ENCODE measurements at regions not wholly inside any gene's neighbourhood (a gene's known extent, or its start where the extent isn't known, plus 50 kb on each side); places are given as distances from the start of the nearest gene placed in this dataset.
A peak's percentile ranks its signal among the peaks of the same experiment; 100 is the strongest.

GRCh38 chr6:40249935-40250334, 315.7 kb upstream of the MOCS1 start:
- no peaks in the 10 kb centered on the region for H4K20me1 ChIP-seq (ENCODE audit: control insufficient read depth, extremely low read depth, insufficient read depth, low read length)
- TF ChIP-seq, protein P1, sequence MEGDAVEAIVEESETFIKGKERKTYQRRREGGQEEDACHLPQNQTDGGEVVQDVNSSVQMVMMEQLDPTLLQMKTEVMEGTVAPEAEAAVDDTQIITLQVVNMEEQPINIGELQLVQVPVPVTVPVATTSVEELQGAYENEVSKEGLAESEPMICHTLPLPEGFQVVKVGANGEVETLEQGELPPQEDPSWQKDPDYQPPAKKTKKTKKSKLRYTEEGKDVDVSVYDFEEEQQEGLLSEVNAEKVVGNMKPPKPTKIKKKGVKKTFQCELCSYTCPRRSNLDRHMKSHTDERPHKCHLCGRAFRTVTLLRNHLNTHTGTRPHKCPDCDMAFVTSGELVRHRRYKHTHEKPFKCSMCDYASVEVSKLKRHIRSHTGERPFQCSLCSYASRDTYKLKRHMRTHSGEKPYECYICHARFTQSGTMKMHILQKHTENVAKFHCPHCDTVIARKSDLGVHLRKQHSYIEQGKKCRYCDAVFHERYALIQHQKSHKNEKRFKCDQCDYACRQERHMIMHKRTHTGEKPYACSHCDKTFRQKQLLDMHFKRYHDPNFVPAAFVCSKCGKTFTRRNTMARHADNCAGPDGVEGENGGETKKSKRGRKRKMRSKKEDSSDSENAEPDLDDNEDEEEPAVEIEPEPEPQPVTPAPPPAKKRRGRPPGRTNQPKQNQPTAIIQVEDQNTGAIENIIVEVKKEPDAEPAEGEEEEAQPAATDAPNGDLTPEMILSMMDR (optimal IDR thresholded peaks at IDR 0.05 in 1 of 3, IDR thresholded peaks at IDR 0.05 in 1 of 3, conservative IDR thresholded peaks at IDR 0.05 in 1 of 3; ENCODE audit: extremely low read depth in 1 of 3, insufficient read depth in 2 of 3, low read length in 3 of 3), result peak in 1 of 3 experiments; percentile 2
- TF ChIP-seq EZH2 (IDR thresholded peaks at IDR 0.05; ENCODE audit: low read length), result no peak
- DNase-seq (ENCODE audit: low read depth, low spot score), result no peak
- H3K4me2 ChIP-seq (ENCODE audit: control insufficient read depth, extremely low read depth, insufficient read depth, low read depth, low read length), result no peak overlapping the region
- no peak overlapping the region for H3K27ac ChIP-seq (ENCODE audit: control insufficient read depth, insufficient read depth, low read length)
- FAIRE-seq, result no peak
- no peak overlapping the region for H3K9ac ChIP-seq (ENCODE audit: control insufficient read depth, extremely low read depth, insufficient read depth, low read length)
- no peaks in the 10 kb centered on the region for H3K27me3 ChIP-seq (ENCODE audit: control insufficient read depth, extremely low read depth, insufficient read depth, low read length)
- no peaks in the 10 kb centered on the region for H3K79me2 ChIP-seq (ENCODE audit: control insufficient read depth, insufficient read depth, low read length)
- no peaks in the 10 kb centered on the region for H3K9me1 ChIP-seq (ENCODE audit: control insufficient read depth, extremely low read depth, insufficient read depth, low read length)
- no peak overlapping the region for H3K4me3 ChIP-seq (ENCODE audit: control insufficient read depth in 2 of 3, extremely low read depth in 1 of 3, insufficient read depth in 2 of 3, low read depth in 1 of 3, low read length in 3 of 3)
- dilution Hi-C loops (cut with MboI; ENCODE audit: extremely low pct_ligation_motif_present, low sequenced_read_pairs), result no loop called here
- H3K4me1 ChIP-seq (ENCODE audit: control insufficient read depth, extremely low read depth, insufficient read depth, low read length), result no peaks in the 10 kb centered on the region
- no peaks in the 10 kb centered on the region for H3K9me3 ChIP-seq (ENCODE audit: control insufficient read depth, low read depth, low read length)
- H3K36me3 ChIP-seq (ENCODE audit: control insufficient read depth in 2 of 2, extremely low read depth in 1 of 2, insufficient read depth in 2 of 2, low read length in 2 of 2), result no peaks in the 10 kb centered on the region
- no peak overlapping the region for H2AFZ ChIP-seq (ENCODE audit: control insufficient read depth, low read length)

DNA sequence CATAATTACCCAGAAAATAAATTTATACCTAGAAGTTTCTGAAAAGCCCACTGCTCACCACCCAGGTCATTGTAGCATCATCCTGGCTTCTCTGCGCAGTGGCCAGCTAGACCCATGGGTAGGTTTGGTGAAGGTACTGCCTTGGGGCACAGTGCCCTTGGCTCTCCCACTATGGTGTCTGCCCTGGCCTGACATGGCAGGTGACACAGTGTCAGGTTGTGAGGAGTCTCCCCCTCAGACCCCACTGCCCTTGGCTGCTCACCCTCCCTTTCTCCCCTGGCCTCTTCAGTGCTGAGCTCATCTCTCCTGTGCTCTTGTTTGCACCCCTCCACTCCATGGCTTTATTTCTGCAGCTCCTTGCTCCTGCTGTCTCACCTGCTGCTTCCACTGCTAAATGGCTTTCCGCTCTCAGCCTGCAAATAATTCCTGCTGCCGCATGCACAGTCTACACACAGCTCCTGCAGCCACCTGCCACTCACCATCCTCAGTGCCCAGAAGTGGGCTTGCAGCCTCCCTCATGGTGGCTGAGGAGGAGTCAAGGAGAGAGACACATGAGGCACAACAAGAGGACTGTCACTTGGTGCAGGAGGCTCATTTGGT, 313.4 kb upstream of the MOCS1 start:
- H4K20me1 ChIP-seq (ENCODE audit: control insufficient read depth, extremely low read depth, insufficient read depth, low read length), result no peaks in the 10 kb centered on the region
- H3K4me1 ChIP-seq (ENCODE audit: control insufficient read depth, extremely low read depth, insufficient read depth, low read length), result no peaks in the 10 kb centered on the region
- H3K36me3 ChIP-seq (ENCODE audit: control insufficient read depth in 2 of 2, extremely low read depth in 1 of 2, insufficient read depth in 2 of 2, low read length in 2 of 2), result no peaks in the 10 kb centered on the region
- no peak overlapping the region for H3K4me3 ChIP-seq (ENCODE audit: control insufficient read depth in 2 of 3, extremely low read depth in 1 of 3, insufficient read depth in 2 of 3, low read depth in 1 of 3, low read length in 3 of 3)
- no peaks in the 10 kb centered on the region for H3K9me3 ChIP-seq (ENCODE audit: control insufficient read depth, low read depth, low read length)
- H3K79me2 ChIP-seq (ENCODE audit: control insufficient read depth, insufficient read depth, low read length), result no peaks in the 10 kb centered on the region
- no peak overlapping the region for H3K9ac ChIP-seq (ENCODE audit: control insufficient read depth, extremely low read depth, insufficient read depth, low read length)
- no peaks in the 10 kb centered on the region for H3K9me1 ChIP-seq (ENCODE audit: control insufficient read depth, extremely low read depth, insufficient read depth, low read length)
- dilution Hi-C loops (cut with MboI; ENCODE audit: extremely low pct_ligation_motif_present, low sequenced_read_pairs), result no loop called here
- FAIRE-seq (no peak), DNase-seq (ENCODE audit: low read depth, low spot score) (no peak)
- no peak overlapping the region for H2AFZ ChIP-seq (ENCODE audit: control insufficient read depth, low read length)
- H3K4me2 ChIP-seq (ENCODE audit: control insufficient read depth, extremely low read depth, insufficient read depth, low read depth, low read length), result no peak overlapping the region
- H3K27me3 ChIP-seq (ENCODE audit: control insufficient read depth, extremely low read depth, insufficient read depth, low read length), result no peaks in the 10 kb centered on the region
- no peak for TF ChIP-seq EZH2 (IDR thresholded peaks at IDR 0.05; ENCODE audit: low read length)
- TF ChIP-seq, protein P1 (optimal IDR thresholded peaks at IDR 0.05 in 1 of 3, IDR thresholded peaks at IDR 0.05 in 1 of 3, conservative IDR thresholded peaks at IDR 0.05 in 1 of 3; ENCODE audit: extremely low read depth in 1 of 3, insufficient read depth in 2 of 3, low read length in 3 of 3), result no peak
- H3K27ac ChIP-seq (ENCODE audit: control insufficient read depth, insufficient read depth, low read length), result no peak overlapping the region

All from keratinocyte (primary cell).